ENCODE measurements at regions not wholly inside any gene's neighbourhood (a gene's known extent, or its start where the extent isn't known, plus 50 kb on each side); places are given as distances from the start of the nearest gene placed in this dataset.
A peak's percentile ranks its signal among the peaks of the same experiment; 100 is the strongest.

- Histone ChIP-seq H3K36me3 (ENCODE audit: control insufficient read depth, insufficient read depth, low read length) (no peaks in the 10 kb centered on the region), H3K9me3 (ENCODE audit: control insufficient read depth, insufficient read depth, low read depth, low read length) (no peaks in the 10 kb centered on the region), H3K27me3 (ENCODE audit: control insufficient read depth, insufficient read depth, low read length) (no peaks in the 10 kb centered on the region), H3K27ac (ENCODE audit: low read length) (no peak overlapping the region), H3K4me3 (ENCODE audit: low read depth in 2 of 2, low read length in 2 of 2) (no peak overlapping the region), H3K4me1 (ENCODE audit: control insufficient read depth, insufficient read depth, low read length) (no peaks in the 10 kb centered on the region)
- ChIA-PET CTCF (no interaction called here), POLR2A (no interaction called here)
- no peak for ATAC-seq
- intact Hi-C loops (cut with micrococcal nuclease; ENCODE audit: unreplicated experiment) (no loop called here), in situ Hi-C loops (cut with HindIII; ENCODE audit: low pct_unique_long_range_greater_than_20kb, low sequenced_read_pairs) (no loop called here)
- no TSS peak for BruUV-seq (replicated peaks)
- TF ChIP-seq SIN3A (IDR thresholded peaks at IDR 0.05; ENCODE audit: borderline replicate concordance, insufficient read depth, low read depth, low read length) (no peak), CTCF (IDR thresholded peaks at IDR 0.05) (no peak), POLR2AphosphoS5 (IDR thresholded peaks at IDR 0.05; ENCODE audit: low read depth, low read length) (no peak), REST (IDR thresholded peaks at IDR 0.05; ENCODE audit: insufficient read depth in 1 of 2, low read depth in 2 of 2, low read length in 1 of 2) (no peak), TCF7L2 (IDR thresholded peaks at IDR 0.05; ENCODE audit: low read depth, low read length) (no peak)
- DNase-seq (ENCODE audit: low read depth, low spot score): no peak
Observed at GRCh38 chr5:90117005-90117404, 292.6 kb downstream of the CETN3 start.

- CTCF ChIA-PET: no interaction called here
- DNase-seq (ENCODE audit: low read depth, low spot score): no peak
- TF ChIP-seq REST (IDR thresholded peaks at IDR 0.05; ENCODE audit: insufficient read depth in 1 of 2, low read depth in 2 of 2, low read length in 1 of 2): no peak
- peak; percentile 12; the same call in 1 of the 2 replicates for TF ChIP-seq CTCF (IDR thresholded peaks at IDR 0.05)
- TF ChIP-seq POLR2AphosphoS5 (IDR thresholded peaks at IDR 0.05; ENCODE audit: low read depth, low read length): no peak
- TF ChIP-seq SIN3A (IDR thresholded peaks at IDR 0.05; ENCODE audit: borderline replicate concordance, insufficient read depth, low read depth, low read length): no peak
- TF ChIP-seq TCF7L2 (IDR thresholded peaks at IDR 0.05; ENCODE audit: low read depth, low read length): no peak
- no TSS peak for BruUV-seq (replicated peaks)
- no peak overlapping the region for H3K27ac ChIP-seq (ENCODE audit: low read length)
- H3K27me3 ChIP-seq (ENCODE audit: control insufficient read depth, insufficient read depth, low read length): no peaks in the 10 kb centered on the region
- no peak for ATAC-seq
- POLR2A ChIA-PET: interaction anchor here (0.6 kb wide), 1 partner anchor 25 kb away, joined by 6 read pairs; no protein-coding TSS in a partner anchor
- H3K4me1 ChIP-seq (ENCODE audit: control insufficient read depth, insufficient read depth, low read length): no peaks in the 10 kb centered on the region
- intact Hi-C loops (cut with micrococcal nuclease; ENCODE audit: unreplicated experiment): no loop called here
- H3K9me3 ChIP-seq (ENCODE audit: control insufficient read depth, insufficient read depth, low read depth, low read length): no peaks in the 10 kb centered on the region
- no peak overlapping the region for H3K4me3 ChIP-seq (ENCODE audit: low read depth in 2 of 2, low read length in 2 of 2)
- in situ Hi-C loops (cut with HindIII; ENCODE audit: low pct_unique_long_range_greater_than_20kb, low sequenced_read_pairs): no loop called here
- H3K36me3 ChIP-seq (ENCODE audit: control insufficient read depth, insufficient read depth, low read length): no peaks in the 10 kb centered on the region
Observed at GRCh38 chr5:90113108-90113507, 296.4 kb downstream of the CETN3 start.
